HL-60 (cell line): ENCODE measurements at regions not wholly inside any gene's neighbourhood (a gene's known extent, or its start where the extent isn't known, plus 50 kb on each side); places are given as distances from the start of the nearest gene placed in this dataset.

Experiments used
- DNase-seq, 2 experiments: peaks; one replicate each; pipeline ENCODE4 v3.0.0-alpha.2; 2010 to 2020; ENCODE audit warnings: low read depth in 1 of 2, low spot score in 1 of 2
- H3K27ac ChIP-seq: fragments of 250-450 bp; sonication (Bioruptor Pico); replicated peaks from 2 replicates; pipeline ENCODE4 v1.5.1; 2020; ENCODE audit warnings: mild to moderate bottlenecking, moderate library complexity
- H3K27me3 ChIP-seq: fragments of 250-450 bp; sonication (Bioruptor Pico); 2 replicates; pipeline ENCODE4 v1.5.1; 2021; ENCODE audit warnings: mild to moderate bottlenecking, moderate library complexity; ENCODE audit not compliant: insufficient read depth, poor library complexity, severe bottlenecking
- H3K4me3 ChIP-seq: replicated peaks from 2 replicates; pipeline ENCODE4 v1.5.1; 2011; ENCODE audit warnings: mild to moderate bottlenecking, control low read depth, low read length; ENCODE audit not compliant: insufficient read depth
- CTCF ChIP-seq: IDR thresholded peaks from one replicate; pipeline ENCODE4 v1.5.1; 2011; ENCODE audit warnings: low read length, control low read depth, inconsistent platforms; ENCODE audit not compliant: insufficient read depth
- GABPA ChIP-seq: IDR thresholded peaks from 2 replicates; pipeline ENCODE4 v1.6.1; 2012; ENCODE audit warnings: low read depth
- POLR2AphosphoS5 ChIP-seq: IDR thresholded peaks from 2 replicates; pipeline ENCODE4 v1.6.1; 2012; ENCODE audit warnings: low read depth
- REST ChIP-seq: IDR thresholded peaks from 2 replicates; pipeline ENCODE4 v1.6.1; 2012; ENCODE audit warnings: low read depth; ENCODE audit not compliant: insufficient replicate concordance
- SPI1 ChIP-seq: IDR thresholded peaks from 2 replicates; pipeline ENCODE4 v1.6.1; 2012; ENCODE audit warnings: low read depth, mild to moderate bottlenecking, borderline replicate concordance

DNA sequence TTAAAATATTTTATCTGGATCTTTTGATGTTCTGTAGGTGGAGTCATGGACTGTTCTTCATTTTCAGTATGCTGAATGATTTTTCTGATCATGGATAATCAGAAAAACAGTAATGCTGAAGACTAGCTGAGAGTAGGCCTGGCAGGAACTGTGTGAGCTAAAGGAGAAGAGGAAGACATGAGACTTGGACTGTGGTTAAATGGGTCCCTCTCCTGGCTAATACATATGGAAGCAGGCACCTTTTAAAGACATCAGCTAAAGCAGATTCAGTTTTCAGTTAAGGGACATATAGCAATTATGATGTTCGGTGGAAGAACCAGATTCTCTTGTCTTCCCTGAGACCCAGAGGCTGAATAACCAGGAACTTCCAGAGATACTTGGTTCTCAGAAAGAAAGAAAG is 169.4 kb downstream of the OLFM4 start:
- no peak for DNase-seq
- TF ChIP-seq CTCF (no peak), REST (no peak), SPI1 (no peak), POLR2AphosphoS5 (no peak)
- Histone ChIP-seq H3K27ac (no peak overlapping the region), H3K27me3 (no peaks in the 10 kb centered on the region), H3K4me3 (no peak overlapping the region)

DNA sequence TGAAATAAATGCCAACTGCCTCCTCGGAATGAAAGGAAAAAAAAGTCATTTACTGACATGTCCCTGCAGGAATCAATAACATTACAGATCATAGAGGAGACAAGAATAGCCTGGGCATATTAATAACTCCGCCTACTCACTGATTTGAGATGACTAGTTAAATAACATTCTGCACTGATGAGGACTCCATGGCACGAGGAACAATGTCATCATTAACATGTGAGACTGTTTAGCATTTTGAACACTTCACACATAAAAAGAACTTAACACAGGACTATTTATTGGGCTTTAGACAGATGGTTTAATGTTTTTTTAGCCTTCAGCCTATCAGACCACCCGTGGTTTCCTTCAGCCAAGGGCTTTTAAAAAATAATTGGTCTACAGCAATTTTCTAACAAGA is 170.1 kb downstream of the OLFM4 start:
- no peaks in the 10 kb centered on the region for H3K27me3 ChIP-seq
- no peak overlapping the region for H3K27ac ChIP-seq
- H3K4me3 ChIP-seq, result no peak overlapping the region
- no peak for TF ChIP-seq SPI1
- no peak for TF ChIP-seq GABPA
- no peak for TF ChIP-seq REST
- no peak for TF ChIP-seq POLR2AphosphoS5
- no peak for TF ChIP-seq CTCF
- DNase-seq, result no peak

DNA sequence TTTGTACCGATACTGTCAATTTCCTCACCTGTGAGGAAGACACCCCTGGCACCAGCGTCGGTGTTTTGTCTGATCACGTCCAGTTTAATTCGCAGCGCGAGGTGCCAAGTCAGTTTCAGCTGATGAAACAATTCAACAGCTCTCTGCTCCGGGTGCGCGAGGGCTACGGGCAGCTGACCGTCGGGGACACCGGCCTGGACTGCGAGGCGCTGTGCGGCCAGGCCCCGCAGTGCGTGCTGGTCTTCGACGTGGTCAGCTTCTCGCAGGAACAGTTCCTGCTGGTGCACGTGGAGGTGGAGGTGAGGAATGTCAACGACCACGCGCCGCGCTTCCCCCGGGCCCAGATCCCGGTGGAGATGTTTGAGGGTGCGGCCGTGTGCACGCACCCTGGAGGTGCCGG is 171.5 kb downstream of the OLFM4 start:
- TF ChIP-seq POLR2AphosphoS5, result no peak
- no peak for TF ChIP-seq CTCF
- TF ChIP-seq REST, result no peak
- no peak for TF ChIP-seq SPI1
- H3K27ac ChIP-seq, result no peak overlapping the region
- H3K4me3 ChIP-seq, result no peak overlapping the region
- DNase-seq, result no peak
- no peaks in the 10 kb centered on the region for H3K27me3 ChIP-seq
